ENCODE measurements at regions not wholly inside any gene's neighbourhood (a gene's known extent, or its start where the extent isn't known, plus 50 kb on each side); places are given as distances from the start of the nearest gene placed in this dataset.

DNA sequence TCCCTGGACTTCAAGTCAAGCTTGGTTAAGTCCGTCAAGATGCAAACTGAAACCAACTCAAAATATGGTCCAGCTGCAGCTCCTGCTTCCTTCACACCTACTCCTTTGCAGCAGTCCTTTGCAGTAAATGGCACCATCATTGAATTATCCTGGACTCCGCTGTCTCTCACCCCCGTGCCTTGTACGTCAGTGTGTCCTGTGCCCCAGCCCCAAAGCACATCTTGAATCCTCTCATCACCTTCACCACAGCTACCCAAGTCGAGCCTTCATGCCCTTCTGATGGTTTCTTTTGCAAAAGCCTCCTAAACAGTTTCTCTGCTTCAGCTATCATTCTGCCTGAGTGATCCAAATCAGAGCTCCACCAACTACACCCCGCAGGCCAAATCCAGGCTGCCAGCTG, 88.4 kb upstream of the LEP start:
- no peak for DNase-seq (ENCODE audit: extremely low read depth, insufficient read length)
- peaks cover 1% of the 10 kb centered on the region; the same call in 1 of the 2 replicates for H3K27me3 ChIP-seq (replicated peaks; ENCODE audit: control insufficient read depth, insufficient read depth, low read length)
- H3K36me3 ChIP-seq (ENCODE audit: control insufficient read depth, insufficient read depth, low read length) = no peaks in the 10 kb centered on the region
- TF ChIP-seq, protein P1, sequence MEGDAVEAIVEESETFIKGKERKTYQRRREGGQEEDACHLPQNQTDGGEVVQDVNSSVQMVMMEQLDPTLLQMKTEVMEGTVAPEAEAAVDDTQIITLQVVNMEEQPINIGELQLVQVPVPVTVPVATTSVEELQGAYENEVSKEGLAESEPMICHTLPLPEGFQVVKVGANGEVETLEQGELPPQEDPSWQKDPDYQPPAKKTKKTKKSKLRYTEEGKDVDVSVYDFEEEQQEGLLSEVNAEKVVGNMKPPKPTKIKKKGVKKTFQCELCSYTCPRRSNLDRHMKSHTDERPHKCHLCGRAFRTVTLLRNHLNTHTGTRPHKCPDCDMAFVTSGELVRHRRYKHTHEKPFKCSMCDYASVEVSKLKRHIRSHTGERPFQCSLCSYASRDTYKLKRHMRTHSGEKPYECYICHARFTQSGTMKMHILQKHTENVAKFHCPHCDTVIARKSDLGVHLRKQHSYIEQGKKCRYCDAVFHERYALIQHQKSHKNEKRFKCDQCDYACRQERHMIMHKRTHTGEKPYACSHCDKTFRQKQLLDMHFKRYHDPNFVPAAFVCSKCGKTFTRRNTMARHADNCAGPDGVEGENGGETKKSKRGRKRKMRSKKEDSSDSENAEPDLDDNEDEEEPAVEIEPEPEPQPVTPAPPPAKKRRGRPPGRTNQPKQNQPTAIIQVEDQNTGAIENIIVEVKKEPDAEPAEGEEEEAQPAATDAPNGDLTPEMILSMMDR (IDR thresholded peaks at IDR 0.05; ENCODE audit: insufficient read depth, low read length, poor library complexity, severe bottlenecking) = no peak
- no peak overlapping the region for H3K4me3 ChIP-seq (replicated peaks; ENCODE audit: low read depth, low read length)

DNA sequence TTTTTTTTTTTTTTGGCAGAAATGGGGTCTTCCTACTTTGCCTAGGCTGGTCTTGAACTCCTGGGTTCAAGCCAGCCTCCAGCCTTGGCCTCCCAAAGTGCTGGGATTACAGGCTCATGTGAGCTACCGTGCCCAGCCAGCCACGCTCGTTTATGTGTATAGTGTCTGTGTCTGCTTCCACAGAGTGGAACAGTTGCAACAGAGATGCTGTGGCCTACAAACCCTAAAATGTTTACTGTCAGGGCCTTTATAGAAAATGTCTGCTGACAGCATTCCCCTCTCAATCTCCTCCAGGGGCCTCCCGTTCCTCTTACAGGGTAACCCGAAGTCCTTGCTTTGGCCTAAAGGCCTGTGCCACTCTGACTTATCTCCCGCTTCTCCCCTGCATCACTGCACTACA, 87.6 kb upstream of the LEP start:
- DNase-seq (ENCODE audit: extremely low read depth, insufficient read length) = no peak
- Histone ChIP-seq H3K36me3 (ENCODE audit: control insufficient read depth, insufficient read depth, low read length) (no peaks in the 10 kb centered on the region), H3K27me3 (replicated peaks; ENCODE audit: control insufficient read depth, insufficient read depth, low read length) (peaks cover 1% of the 10 kb centered on the region; the same call in 1 of the 2 replicates), H3K4me3 (replicated peaks; ENCODE audit: low read depth, low read length) (no peak overlapping the region)
- TF ChIP-seq, protein P1 (IDR thresholded peaks at IDR 0.05; ENCODE audit: insufficient read depth, low read length, poor library complexity, severe bottlenecking) = no peak

DNA sequence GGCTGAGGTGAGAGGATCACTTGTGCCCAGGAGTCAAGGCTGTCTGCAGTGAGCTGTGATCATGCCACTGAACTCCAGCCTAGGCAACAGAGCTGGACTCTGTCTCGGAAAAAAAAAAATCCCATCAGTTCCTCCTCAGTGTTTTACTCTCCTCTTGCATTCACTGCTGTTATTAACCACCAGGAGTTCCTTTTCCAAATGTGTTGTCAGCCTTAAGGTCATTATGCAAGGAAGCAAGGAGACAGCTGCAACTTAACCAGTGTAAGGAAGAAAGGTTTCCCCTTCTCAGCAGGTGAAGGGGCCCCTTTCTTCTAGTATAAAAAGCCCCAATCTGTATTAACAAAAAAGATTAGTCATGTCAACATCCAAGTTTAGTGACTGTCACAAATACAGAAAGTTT, 86.6 kb upstream of the LEP start:
- no peak overlapping the region for H3K4me3 ChIP-seq (replicated peaks; ENCODE audit: low read depth, low read length)
- no peak for DNase-seq (ENCODE audit: extremely low read depth, insufficient read length)
- TF ChIP-seq, protein P1 (IDR thresholded peaks at IDR 0.05; ENCODE audit: insufficient read depth, low read length, poor library complexity, severe bottlenecking) = no peak
- H3K36me3 ChIP-seq (ENCODE audit: control insufficient read depth, insufficient read depth, low read length) = no peaks in the 10 kb centered on the region
- peaks cover 1% of the 10 kb centered on the region; the same call in 1 of the 2 replicates for H3K27me3 ChIP-seq (replicated peaks; ENCODE audit: control insufficient read depth, insufficient read depth, low read length)

DNA sequence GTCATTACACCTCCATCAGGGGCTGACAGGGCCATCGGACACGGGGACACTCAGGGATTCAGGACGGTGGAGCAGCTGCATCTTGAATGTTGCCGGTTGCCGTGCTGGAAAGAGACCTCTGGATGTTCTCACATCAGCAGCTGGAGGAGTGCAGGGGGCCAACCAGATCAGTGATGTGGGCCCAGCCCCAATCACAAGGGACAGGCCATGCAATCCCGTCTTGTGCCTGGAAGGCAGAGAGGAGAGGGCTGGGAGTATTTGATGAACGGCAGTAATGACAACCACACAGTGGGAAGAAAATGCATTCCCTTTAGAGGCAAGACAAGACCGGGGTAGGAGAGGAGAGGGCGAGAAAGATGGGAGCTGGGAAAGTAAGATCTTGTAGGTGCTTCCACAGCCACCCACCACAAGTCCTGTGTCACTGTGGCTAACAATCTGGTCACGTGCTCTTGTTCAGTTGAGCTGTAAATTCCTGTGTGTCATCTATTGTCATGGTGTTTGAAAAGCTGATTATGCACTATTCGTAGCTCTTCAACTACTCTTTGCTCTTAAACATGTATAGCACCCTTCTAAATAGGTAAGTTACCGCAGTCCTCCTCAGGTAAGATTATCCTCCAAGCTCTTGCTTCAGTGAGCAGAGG, 85.9 kb upstream of the LEP start:
- no peak for DNase-seq (ENCODE audit: extremely low read depth, insufficient read length)
- peaks cover 1% of the 10 kb centered on the region; the same call in 1 of the 2 replicates for H3K27me3 ChIP-seq (replicated peaks; ENCODE audit: control insufficient read depth, insufficient read depth, low read length)

DNA sequence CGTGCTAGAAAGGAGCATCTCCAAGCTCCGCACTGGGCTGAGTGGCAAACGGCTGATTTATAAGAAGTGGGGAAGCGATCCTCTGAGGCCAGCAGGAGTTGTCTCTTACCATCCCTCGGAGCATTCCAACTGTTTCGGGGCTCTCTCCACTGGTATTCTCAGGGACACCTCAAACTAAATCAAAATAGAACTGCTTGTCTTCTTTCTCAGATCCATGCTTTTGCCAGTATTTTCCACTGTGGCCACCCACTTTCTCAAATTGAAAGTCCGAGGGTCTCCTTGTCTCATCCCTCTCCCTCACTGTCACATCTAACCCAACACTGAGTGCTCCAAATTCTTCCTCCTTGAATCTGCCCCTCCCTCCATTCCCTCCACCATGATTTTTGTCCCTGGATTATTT, 83.2 kb upstream of the LEP start:
- Histone ChIP-seq H3K27me3 (replicated peaks; ENCODE audit: control insufficient read depth, insufficient read depth, low read length) (peaks cover 1% of the 10 kb centered on the region), H3K4me3 (replicated peaks; ENCODE audit: low read depth, low read length) (no peak overlapping the region), H3K36me3 (ENCODE audit: control insufficient read depth, insufficient read depth, low read length) (no peaks in the 10 kb centered on the region)
- TF ChIP-seq, protein P1 (IDR thresholded peaks at IDR 0.05; ENCODE audit: insufficient read depth, low read length, poor library complexity, severe bottlenecking) = no peak
- DNase-seq (ENCODE audit: extremely low read depth, insufficient read length) = no peak

More for the DNA sequence above, 85.9 kb upstream of the LEP start:
- Histone ChIP-seq H3K4me3 (replicated peaks; ENCODE audit: low read depth, low read length) (no peak overlapping the region), H3K36me3 (ENCODE audit: control insufficient read depth, insufficient read depth, low read length) (no peaks in the 10 kb centered on the region)
- TF ChIP-seq, protein P1 (IDR thresholded peaks at IDR 0.05; ENCODE audit: insufficient read depth, low read length, poor library complexity, severe bottlenecking) = no peak

DNA sequence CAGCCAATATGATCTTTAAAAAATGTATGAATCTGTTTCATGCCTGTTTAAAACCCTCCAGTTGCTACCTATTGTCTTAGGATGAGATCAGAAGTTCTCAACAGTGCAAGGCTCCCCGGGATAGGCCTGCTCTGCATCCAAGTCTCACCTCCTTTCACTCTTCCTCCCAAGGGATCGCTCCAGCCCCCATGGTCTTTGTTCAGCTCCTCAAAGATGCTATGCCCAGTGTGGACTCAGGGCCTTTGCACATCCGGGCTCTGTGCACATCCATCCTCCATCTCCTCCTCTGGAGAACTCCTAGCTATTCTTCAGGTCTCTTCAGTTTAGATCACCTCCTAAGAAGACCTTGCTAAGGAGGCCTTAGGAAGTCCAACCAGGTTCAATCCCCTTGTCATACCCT, 82.7 kb upstream of the LEP start:
- TF ChIP-seq, protein P1 (IDR thresholded peaks at IDR 0.05; ENCODE audit: insufficient read depth, low read length, poor library complexity, severe bottlenecking) = no peak
- no peak overlapping the region for H3K4me3 ChIP-seq (replicated peaks; ENCODE audit: low read depth, low read length)
- no peak for DNase-seq (ENCODE audit: extremely low read depth, insufficient read length)
- peaks cover 1% of the 10 kb centered on the region for H3K27me3 ChIP-seq (replicated peaks; ENCODE audit: control insufficient read depth, insufficient read depth, low read length)
- no peaks in the 10 kb centered on the region for H3K36me3 ChIP-seq (ENCODE audit: control insufficient read depth, insufficient read depth, low read length)
